AG09319 (cell line): ENCODE measurements at regions not wholly inside any gene's neighbourhood (a gene's known extent, or its start where the extent isn't known, plus 50 kb on each side); places are given as distances from the start of the nearest gene placed in this dataset.
A peak's percentile ranks its signal among the peaks of the same experiment; 100 is the strongest.

Experiments used
- DNase-seq: peaks from one replicate; pipeline ENCODE4 v3.0.0-alpha.2; 2010; ENCODE audit warnings: low read depth; ENCODE audit errors: extremely low read depth
- TF ChIP-seq, protein P1 (sequence below): IDR thresholded peaks from 2 replicates; pipeline ENCODE4 v1.5.1; 2011; ENCODE audit warnings: low read depth, mild to moderate bottlenecking, inconsistent platforms, low read length, moderate library complexity

GRCh38 chr5:40167283-40167682, 512.4 kb upstream of the PTGER4 start:
- no peak for DNase-seq
- TF ChIP-seq, protein P1, sequence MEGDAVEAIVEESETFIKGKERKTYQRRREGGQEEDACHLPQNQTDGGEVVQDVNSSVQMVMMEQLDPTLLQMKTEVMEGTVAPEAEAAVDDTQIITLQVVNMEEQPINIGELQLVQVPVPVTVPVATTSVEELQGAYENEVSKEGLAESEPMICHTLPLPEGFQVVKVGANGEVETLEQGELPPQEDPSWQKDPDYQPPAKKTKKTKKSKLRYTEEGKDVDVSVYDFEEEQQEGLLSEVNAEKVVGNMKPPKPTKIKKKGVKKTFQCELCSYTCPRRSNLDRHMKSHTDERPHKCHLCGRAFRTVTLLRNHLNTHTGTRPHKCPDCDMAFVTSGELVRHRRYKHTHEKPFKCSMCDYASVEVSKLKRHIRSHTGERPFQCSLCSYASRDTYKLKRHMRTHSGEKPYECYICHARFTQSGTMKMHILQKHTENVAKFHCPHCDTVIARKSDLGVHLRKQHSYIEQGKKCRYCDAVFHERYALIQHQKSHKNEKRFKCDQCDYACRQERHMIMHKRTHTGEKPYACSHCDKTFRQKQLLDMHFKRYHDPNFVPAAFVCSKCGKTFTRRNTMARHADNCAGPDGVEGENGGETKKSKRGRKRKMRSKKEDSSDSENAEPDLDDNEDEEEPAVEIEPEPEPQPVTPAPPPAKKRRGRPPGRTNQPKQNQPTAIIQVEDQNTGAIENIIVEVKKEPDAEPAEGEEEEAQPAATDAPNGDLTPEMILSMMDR, result no peak

DNA sequence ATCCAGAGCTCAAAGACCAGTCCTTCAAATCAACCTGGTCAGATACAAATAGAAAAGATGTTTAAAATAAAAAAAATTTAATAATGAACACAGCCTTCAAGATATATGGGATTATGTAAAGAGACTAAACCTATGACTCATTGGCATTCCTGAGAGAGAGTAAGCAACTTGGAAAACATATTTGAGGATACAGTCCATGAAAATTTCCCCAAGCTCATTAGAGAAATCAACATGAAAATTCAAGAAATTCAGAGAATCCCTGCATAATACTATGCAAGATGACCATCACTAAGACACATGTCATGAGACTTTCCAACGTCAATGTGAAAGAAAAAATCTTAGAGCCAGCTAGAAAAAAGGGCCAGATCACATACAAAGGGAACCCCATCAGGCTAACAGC, 512.9 kb upstream of the PTGER4 start:
- no peak for DNase-seq
- TF ChIP-seq, protein P1, result no peak

- TF ChIP-seq, protein P1, result peak; percentile 11; the same call in 1 of the 2 replicates
Measured at GRCh38 chr5:40165789-40166728, 513.7 kb upstream of the PTGER4 start.

DNA sequence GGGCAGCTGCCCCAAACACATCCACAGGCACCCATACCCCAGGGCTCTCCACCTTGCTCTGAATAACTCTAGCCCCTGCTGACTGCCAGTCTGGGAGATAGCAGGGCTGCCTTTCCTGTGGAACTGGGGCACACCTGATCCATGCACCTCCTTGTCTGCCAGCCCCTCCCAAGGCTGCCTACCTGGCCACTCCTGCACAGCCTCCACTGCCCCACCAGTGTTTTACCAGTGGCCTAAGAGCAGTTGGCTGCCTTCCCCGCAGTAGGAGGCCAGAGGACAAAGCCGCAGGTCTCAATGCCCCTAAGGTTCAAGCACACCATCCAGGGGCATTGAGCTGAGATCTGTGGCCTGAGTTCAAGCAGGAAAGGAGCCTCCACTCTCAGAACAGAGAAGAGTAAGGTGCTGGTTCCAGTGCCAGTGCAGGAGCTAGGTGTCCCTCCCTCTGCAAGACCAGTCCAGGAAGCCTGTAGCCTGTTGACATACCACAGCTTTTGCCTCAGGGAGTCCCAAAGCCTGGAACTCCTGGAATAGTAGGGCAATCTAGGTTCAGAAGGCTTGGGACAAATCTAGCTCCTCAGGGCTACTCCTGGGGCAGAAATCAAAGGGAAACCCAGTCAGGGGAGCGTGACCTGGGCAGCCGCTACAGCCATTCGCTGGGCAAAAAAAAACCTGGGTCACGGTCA, 514.5 kb upstream of the PTGER4 start:
- DNase-seq, result no peak
- TF ChIP-seq, protein P1, result no peak

More at GRCh38 chr5:40165789-40166728, 513.7 kb upstream of the PTGER4 start:
- DNase-seq, result no peak

GRCh38 chr5:40160435-40160834, 519.3 kb upstream of the PTGER4 start:
- TF ChIP-seq, protein P1, result no peak

GRCh38 chr5:40154194-40154593, 525.5 kb upstream of the PTGER4 start:
- TF ChIP-seq, protein P1, result no peak
- no peak for DNase-seq

More at GRCh38 chr5:40160435-40160834, 519.3 kb upstream of the PTGER4 start:
- DNase-seq, result no peak

GRCh38 chr5:40150896-40151295, 528.8 kb upstream of the PTGER4 start:
- TF ChIP-seq, protein P1, result no peak
- no peak for DNase-seq
